ENCODE measurements at regions not wholly inside any gene's neighbourhood (a gene's known extent, or its start where the extent isn't known, plus 50 kb on each side); places are given as distances from the start of the nearest gene placed in this dataset.

DNA sequence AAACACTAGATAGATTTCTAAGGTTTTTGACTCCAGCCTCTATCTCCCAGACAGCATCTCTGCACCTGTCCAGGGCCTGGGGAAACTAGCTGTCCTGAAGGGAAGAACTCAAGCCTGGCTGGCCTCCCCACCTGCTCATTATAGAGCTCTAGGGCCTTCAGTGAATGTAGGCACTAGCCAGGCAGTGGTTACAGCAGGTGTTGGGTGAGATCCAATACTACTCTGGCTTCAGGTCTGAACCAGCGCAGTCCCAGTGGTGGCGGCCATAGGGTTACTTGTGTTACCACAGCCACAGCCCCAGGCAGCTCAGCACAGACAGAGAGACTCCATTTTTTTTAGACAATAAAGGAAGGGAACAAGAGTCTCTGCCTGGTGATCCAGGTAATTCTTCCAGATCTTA, 449.2 kb downstream of the IRX1 start:
- Mint-ChIP-seq H3K9me3 (ENCODE audit: low read depth) (peaks cover 7% of the 10 kb centered on the region), H3K27ac (no peak overlapping the region), H3K36me3 (no peaks in the 10 kb centered on the region), H3K4me3 (no peak overlapping the region), H3K27me3 (no peaks in the 10 kb centered on the region), H3K4me1 (no peaks in the 10 kb centered on the region)
- ATAC-seq (no peak), DNase-seq (no peak)
- CTCF ChIA-PET: no interaction called here

DNA sequence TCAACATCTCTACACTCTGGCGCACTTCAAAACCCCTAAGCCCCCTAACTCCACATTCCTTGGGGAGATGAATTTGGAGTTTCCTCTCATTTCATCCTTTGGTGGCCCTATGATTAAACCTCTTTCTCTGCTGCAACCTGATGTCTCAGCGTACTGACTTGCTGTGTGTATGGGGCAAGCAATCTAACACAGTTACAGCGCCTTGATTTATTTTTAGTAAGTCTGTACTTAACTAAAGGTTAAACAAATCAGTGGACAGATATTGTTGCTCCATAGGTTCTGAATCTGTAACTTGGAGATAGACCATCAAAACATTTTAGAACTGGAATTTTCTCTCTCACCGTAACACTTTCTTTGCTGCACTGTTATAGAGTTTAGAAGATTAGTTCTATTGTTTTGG, 452.8 kb downstream of the IRX1 start:
- Mint-ChIP-seq H3K4me1 (no peaks in the 10 kb centered on the region), H3K27ac (no peak overlapping the region), H3K36me3 (no peaks in the 10 kb centered on the region), H3K4me3 (no peak overlapping the region), H3K27me3 (no peaks in the 10 kb centered on the region), H3K9me3 (ENCODE audit: low read depth) (peaks cover 8% of the 10 kb centered on the region)
- CTCF ChIA-PET: no interaction called here
- DNase-seq: no peak
- no peak for ATAC-seq

DNA sequence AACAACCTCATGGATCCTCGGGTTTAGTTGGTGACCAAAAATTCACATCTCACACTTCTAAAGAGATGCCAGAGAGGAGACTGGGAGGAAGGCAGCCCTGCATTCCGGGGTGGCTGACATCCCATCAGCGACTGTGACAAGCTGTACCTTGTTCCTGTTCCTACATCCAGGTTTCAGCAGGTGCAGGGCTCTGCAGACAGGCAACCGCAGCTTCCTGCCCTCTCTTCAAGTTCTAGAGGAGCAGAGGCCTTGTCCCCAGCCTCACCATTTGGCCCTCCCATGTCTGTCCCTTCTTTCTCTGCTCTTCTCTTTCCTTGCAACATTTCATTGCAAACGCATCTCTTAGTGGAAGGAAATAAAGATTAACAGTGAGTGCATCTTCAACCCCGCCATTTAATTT, 454.6 kb downstream of the IRX1 start:
- DNase-seq (no peak), ATAC-seq (no peak)
- H3K4me1 Mint-ChIP-seq: no peaks in the 10 kb centered on the region
- H3K9me3 Mint-ChIP-seq (ENCODE audit: low read depth): peaks cover 10% of the 10 kb centered on the region
- no peaks in the 10 kb centered on the region for H3K36me3 Mint-ChIP-seq
- CTCF ChIA-PET: no interaction called here
- no peak overlapping the region for H3K4me3 Mint-ChIP-seq
- H3K27ac Mint-ChIP-seq: no peak overlapping the region
- H3K27me3 Mint-ChIP-seq: no peaks in the 10 kb centered on the region

DNA sequence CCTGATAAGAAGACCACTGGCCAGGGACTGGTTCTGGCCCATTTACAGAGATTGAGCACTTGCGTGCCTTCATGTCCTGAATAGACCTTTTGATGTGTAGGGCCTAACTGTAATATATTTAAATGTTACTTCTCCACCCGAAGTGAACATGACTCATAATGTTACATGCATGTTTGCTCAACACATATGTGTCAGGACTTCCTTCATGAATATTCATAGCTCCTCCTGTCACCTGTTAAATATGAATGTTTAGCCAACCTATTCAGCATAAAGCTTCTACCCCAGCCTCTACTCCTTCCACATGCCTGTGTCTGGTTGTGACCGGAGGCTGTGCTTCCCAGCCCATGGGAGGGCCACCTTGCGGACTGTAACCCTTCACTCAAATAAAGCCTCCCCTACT, 457.5 kb downstream of the IRX1 start:
- Mint-ChIP-seq H3K4me3 (no peak overlapping the region), H3K36me3 (no peaks in the 10 kb centered on the region), H3K27me3 (no peaks in the 10 kb centered on the region), H3K27ac (no peak overlapping the region), H3K4me1 (no peaks in the 10 kb centered on the region), H3K9me3 (ENCODE audit: low read depth) (peaks cover 19% of the 10 kb centered on the region)
- DNase-seq (no peak), ATAC-seq (no peak)
- CTCF ChIA-PET: no interaction called here

DNA sequence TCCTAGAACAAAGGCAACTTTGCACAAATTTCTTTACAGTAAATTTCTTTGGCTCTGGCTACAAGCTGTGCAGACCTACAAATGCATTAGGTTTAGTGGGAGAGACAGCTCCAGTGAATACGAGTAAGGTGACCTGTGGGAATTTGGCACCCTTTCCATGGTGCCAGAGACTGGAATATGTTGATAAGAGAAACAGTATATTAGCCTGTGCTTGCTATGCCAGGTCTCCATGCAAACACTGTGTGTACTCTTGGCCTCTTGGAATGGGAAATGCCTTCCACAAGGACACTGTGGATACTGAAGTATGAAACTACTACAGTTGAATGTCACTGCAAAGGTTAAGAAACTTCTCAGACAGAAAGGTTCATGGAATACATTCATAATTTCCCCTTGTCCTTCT, 458.5 kb downstream of the IRX1 start:
- Mint-ChIP-seq H3K4me1 (no peaks in the 10 kb centered on the region), H3K27ac (no peak overlapping the region), H3K9me3 (ENCODE audit: low read depth) (peaks cover 19% of the 10 kb centered on the region), H3K4me3 (no peak overlapping the region), H3K27me3 (no peaks in the 10 kb centered on the region), H3K36me3 (no peaks in the 10 kb centered on the region)
- CTCF ChIA-PET: no interaction called here
- ATAC-seq (no peak), DNase-seq (no peak)

DNA sequence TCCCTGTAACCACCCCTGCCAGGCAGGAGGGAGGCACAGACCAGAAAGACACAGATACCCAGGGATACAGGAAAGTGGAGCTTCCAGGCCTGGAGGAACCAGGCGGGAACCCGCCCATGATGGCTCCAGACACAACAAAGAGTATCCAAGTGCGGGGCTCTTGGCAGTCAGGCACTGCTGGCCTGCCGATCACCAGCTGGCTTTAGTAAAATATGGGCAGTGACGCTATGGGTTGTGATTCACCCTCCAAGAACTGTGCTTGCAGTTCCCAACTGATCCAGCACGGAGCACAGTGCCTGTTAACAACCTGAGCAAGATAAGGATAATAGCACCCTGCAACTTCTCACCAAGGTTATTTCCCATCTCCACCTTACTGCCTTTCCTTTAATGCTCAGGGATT, 463.3 kb downstream of the IRX1 start:
- no peak overlapping the region for H3K27ac Mint-ChIP-seq
- CTCF ChIA-PET: no interaction called here

DNA sequence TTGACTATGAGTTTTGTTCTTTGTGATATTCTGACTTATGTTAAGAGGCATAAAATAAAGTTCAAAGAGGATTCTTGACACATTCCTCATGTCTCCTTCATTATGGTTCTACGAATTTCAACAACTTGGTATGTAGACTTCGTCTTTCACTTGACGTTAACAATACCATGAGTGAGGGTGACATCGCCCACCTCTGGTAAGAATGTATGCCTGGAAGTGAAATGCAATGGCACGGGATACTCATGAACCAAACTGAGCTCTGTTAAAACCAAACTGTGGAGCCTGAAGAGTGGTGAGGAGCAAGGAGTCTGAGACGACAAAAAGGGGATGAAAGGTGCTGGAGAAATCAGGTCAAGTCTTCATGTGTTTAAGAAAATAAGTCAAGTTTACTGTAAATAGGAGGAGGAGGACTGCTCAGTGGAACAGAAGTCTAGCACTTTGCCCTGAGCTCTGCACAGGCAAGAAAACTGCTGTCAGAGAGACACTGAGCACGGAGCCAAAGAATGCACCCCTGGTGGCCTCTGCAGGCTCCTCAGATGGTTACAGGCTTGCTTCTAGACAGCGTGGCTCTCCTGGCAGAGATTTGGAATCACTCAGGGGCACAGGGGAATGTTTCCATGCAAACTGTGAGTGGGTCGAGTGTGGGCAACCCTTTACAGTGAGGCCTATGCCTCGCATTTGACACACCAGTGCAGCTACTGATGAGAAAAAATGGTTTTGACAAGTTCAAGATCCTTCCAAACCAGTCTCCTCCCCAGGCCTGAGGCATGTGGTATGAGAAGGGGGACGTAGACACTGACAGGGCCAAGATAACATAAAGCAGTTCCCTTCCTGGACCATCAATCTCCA, 470.1 kb downstream of the IRX1 start:
- DNase-seq (no peak), ATAC-seq (no peak)
- no peaks in the 10 kb centered on the region for H3K36me3 Mint-ChIP-seq
- peaks cover 12% of the 10 kb centered on the region for H3K9me3 Mint-ChIP-seq (ENCODE audit: low read depth)
- CTCF ChIA-PET: no interaction called here
- H3K4me3 Mint-ChIP-seq: no peak overlapping the region
- H3K27me3 Mint-ChIP-seq: no peaks in the 10 kb centered on the region
- H3K4me1 Mint-ChIP-seq: no peaks in the 10 kb centered on the region
- no peak overlapping the region for H3K27ac Mint-ChIP-seq

More for the DNA sequence above, 463.3 kb downstream of the IRX1 start:
- no peaks in the 10 kb centered on the region for H3K4me1 Mint-ChIP-seq
- H3K4me3 Mint-ChIP-seq: no peak overlapping the region
- no peaks in the 10 kb centered on the region for H3K36me3 Mint-ChIP-seq
- ATAC-seq: no peak
- peaks cover 17% of the 10 kb centered on the region for H3K9me3 Mint-ChIP-seq (ENCODE audit: low read depth)
- DNase-seq: no peak
- H3K27me3 Mint-ChIP-seq: no peaks in the 10 kb centered on the region

DNA sequence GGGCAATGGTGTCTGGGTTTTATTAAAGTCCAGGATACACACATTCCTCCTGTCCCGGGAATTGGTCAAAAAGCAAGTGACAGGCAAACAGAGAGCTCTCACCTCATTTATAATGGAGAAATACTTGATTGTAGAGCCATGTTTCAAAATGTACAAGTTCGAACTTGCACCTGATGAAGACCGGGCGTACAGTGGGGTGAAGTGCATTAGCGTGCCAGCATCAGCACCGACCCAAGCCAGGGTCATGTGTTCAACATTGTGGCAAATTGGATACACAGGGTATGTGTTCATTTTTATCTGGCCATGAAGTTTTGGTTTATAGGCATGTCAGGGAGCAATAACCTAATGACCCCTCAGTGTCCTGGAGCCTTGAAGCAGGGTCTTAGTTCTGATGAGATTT, 472.5 kb downstream of the IRX1 start:
- CTCF ChIA-PET: no interaction called here
- Mint-ChIP-seq H3K4me3 (no peak overlapping the region), H3K27ac (no peak overlapping the region), H3K4me1 (no peaks in the 10 kb centered on the region), H3K9me3 (ENCODE audit: low read depth) (peaks cover 6% of the 10 kb centered on the region), H3K36me3 (no peaks in the 10 kb centered on the region), H3K27me3 (no peaks in the 10 kb centered on the region)
- ATAC-seq (no peak), DNase-seq (no peak)

DNA sequence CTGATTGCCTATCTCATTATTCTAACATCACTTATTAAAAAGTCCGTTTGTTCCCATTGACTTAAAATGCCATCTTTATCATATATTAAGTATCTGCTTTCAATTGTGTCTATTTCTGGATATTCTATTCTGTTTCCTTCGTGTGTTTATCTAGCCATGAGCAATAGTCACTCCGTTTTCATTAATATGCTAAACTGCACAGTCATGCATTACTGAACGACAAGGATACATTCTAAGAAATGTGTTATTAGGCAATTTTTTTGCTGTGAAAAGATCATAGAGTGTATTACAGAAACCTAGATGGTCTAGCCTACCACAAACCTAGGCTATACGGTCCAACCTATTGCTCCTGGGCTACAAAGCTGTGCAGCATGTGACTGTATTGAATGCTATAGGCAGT, 482.9 kb downstream of the IRX1 start:
- Mint-ChIP-seq H3K27ac (no peak overlapping the region), H3K4me3 (no peak overlapping the region), H3K36me3 (no peaks in the 10 kb centered on the region), H3K27me3 (no peaks in the 10 kb centered on the region), H3K4me1 (no peaks in the 10 kb centered on the region), H3K9me3 (ENCODE audit: low read depth) (peaks cover 18% of the 10 kb centered on the region)
- no peak for ATAC-seq
- CTCF ChIA-PET: no interaction called here
- no peak for DNase-seq

DNA sequence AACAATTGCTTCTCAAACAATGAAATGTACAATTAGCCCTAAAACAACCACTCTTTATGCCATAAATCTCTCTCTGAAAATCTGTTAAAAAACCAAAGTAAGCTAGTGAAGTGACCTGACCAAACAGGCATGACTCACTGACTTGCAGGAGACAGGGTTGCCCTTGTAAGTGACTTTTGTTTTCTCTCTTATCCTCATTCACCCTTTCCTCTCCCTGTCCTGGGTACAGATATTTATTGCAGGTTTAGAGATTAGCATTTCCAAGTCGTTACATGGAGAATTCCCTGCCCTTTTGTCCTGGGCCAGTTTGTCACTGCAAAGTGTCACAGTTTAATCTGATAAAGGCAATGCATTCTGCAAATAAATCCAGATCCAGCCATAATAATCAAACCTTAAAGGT, 484.2 kb downstream of the IRX1 start:
- Mint-ChIP-seq H3K27ac (no peak overlapping the region), H3K36me3 (no peaks in the 10 kb centered on the region)

DNA sequence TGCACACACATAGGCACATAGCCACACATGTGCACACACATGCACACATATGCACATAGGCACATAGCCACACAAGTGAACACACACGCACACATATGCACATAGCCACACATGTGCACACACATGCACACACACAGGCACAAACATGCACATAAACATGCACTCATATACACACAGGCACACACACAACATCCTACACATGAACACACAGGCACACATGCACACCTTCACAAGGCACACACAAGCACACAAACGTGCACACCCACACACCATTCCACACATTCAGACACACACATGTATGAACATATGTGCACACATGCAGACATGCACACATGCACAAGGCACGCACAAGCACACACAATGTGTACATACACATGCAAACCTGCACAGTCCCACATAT, 484.7 kb downstream of the IRX1 start:
- H3K27ac Mint-ChIP-seq: no peak overlapping the region
- ATAC-seq (no peak), DNase-seq (no peak)
- CTCF ChIA-PET: no interaction called here
- no peak overlapping the region for H3K4me3 Mint-ChIP-seq
- H3K4me1 Mint-ChIP-seq: no peaks in the 10 kb centered on the region
- H3K27me3 Mint-ChIP-seq: no peaks in the 10 kb centered on the region
- peaks cover 13% of the 10 kb centered on the region for H3K9me3 Mint-ChIP-seq (ENCODE audit: low read depth)
- no peaks in the 10 kb centered on the region for H3K36me3 Mint-ChIP-seq

More for the DNA sequence above, 484.2 kb downstream of the IRX1 start:
- DNase-seq: no peak
- no peaks in the 10 kb centered on the region for H3K27me3 Mint-ChIP-seq
- no peak for ATAC-seq
- peaks cover 16% of the 10 kb centered on the region for H3K9me3 Mint-ChIP-seq (ENCODE audit: low read depth)
- CTCF ChIA-PET: interaction anchor here (0.6 kb wide), 1 partner anchor 1880 kb away, joined by 3 read pairs; no protein-coding TSS in a partner anchor
- H3K4me1 Mint-ChIP-seq: no peaks in the 10 kb centered on the region
- H3K4me3 Mint-ChIP-seq: no peak overlapping the region

DNA sequence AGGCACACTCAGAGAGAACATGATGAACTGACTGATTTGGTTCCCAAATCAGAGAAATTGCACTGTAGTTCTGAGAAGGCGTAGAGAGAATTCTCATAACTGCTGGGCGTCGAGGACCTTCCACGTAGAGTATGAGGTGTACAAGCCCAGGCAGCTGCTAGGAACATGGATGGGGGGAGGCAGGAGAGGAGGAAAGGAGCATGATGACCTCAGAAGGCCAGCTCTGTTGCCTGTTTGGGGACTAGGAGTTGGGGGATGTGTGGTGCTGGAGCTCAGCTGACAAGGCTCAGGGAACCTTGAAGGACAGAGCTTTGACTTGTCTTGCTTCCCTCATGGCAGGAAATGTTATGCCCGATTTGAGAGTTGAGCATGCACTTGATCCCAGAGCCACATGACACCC, 485.4 kb downstream of the IRX1 start:
- H3K27ac Mint-ChIP-seq: no peak overlapping the region
- DNase-seq (no peak), ATAC-seq (no peak)
- H3K4me3 Mint-ChIP-seq: no peak overlapping the region
- CTCF ChIA-PET: no interaction called here
- H3K4me1 Mint-ChIP-seq: no peaks in the 10 kb centered on the region
- H3K9me3 Mint-ChIP-seq (ENCODE audit: low read depth): peaks cover 12% of the 10 kb centered on the region
- no peaks in the 10 kb centered on the region for H3K27me3 Mint-ChIP-seq
- no peaks in the 10 kb centered on the region for H3K36me3 Mint-ChIP-seq

DNA sequence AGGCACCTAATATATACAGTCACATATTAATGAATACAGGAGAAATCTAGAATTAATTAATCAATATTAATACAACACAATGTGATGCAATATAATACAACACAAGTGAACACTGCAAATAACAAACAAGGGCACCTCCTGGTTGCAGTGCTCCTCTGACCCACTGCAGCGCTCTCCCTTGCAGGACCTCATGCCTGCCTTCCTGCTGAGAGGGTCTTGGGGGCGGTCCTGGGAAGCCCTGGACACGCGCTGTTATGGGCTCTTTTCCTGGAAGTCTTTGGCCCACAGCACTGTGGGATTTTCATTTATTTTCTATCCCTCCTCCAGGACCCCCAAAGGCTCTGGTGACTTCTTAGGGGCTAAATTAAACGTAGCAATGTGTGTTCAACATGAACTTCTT, 485.8 kb downstream of the IRX1 start:
- Mint-ChIP-seq H3K4me1 (no peaks in the 10 kb centered on the region), H3K27ac (no peak overlapping the region), H3K27me3 (no peaks in the 10 kb centered on the region), H3K4me3 (no peak overlapping the region), H3K36me3 (no peaks in the 10 kb centered on the region), H3K9me3 (ENCODE audit: low read depth) (peaks cover 12% of the 10 kb centered on the region)
- DNase-seq: no peak
- no peak for ATAC-seq
- CTCF ChIA-PET: no interaction called here

DNA sequence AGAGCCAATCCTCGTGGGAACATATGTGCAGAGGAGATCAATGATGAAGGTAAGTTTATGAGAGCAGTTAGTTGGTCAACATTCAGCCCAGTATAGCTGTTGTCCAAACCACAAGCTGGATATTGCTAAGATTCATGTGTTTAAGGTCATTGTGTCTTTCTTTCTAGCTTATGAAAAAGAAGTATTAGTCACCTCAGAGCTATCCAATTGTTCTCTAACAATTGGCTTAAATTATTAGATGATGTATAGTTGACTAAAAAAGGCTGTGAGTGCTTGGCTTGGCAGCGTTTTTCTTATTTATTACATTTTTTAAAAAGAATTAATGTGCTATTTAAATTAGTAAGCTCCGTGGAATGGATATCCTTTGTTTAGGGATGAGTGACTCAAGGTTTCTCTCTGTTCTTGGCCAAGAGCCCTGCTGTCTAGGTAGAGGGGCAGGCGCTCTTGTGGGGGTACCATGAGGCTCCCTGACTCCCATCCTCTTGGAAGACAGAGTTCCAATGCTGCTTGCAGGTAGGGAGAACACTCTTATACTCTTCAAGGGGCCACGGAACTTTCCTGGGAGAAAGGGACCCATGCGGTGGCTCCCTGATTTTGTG, 487.4 kb downstream of the IRX1 start:
- ATAC-seq: no peak
- no peaks in the 10 kb centered on the region for H3K4me1 Mint-ChIP-seq
- CTCF ChIA-PET: no interaction called here
- H3K9me3 Mint-ChIP-seq (ENCODE audit: low read depth): peaks cover 9% of the 10 kb centered on the region
- no peak overlapping the region for H3K4me3 Mint-ChIP-seq
- no peak for DNase-seq
- H3K36me3 Mint-ChIP-seq: no peaks in the 10 kb centered on the region
- no peak overlapping the region for H3K27ac Mint-ChIP-seq
- H3K27me3 Mint-ChIP-seq: no peaks in the 10 kb centered on the region

All from activated CD8-positive, alpha-beta memory T cell treated with anti-CD3 and anti-CD28 coated beads, Interleukin-2, amount 10 ng/mL, durations not matched to agents 7 days and 5 days (primary cell).